H1 (cell line): ENCODE measurements at regions not wholly inside any gene's neighbourhood (a gene's known extent, or its start where the extent isn't known, plus 50 kb on each side); places are given as distances from the start of the nearest gene placed in this dataset.

Source experiments
- CTCF ChIA-PET: fragments of 300-600 bp; sonication (Branson Sonifier 250); formaldehyde crosslinking; loops from one replicate; lab custom pipeline; 2021; ENCODE audit not compliant: partially characterized antibody; lab: Charles Lee
- POLR2A ChIA-PET: fragments of 300-600 bp; sonication (Branson Sonifier 250); formaldehyde crosslinking; loops from one replicate; lab custom pipeline; 2021; ENCODE audit warnings: inconsistent platforms; ENCODE audit not compliant: partially characterized antibody; lab: Charles Lee
- DNase-seq, 2 experiments: peaks; one replicate each; pipeline versions ENCODE4 v3.0.0 to v3.0.0-alpha.2; 2010 to 2022; ENCODE audit warnings: low spot score in 2 of 2, low read depth in 1 of 2, mixed read lengths in 1 of 2
- FAIRE-seq: peaks from 2 replicates; lab custom pipeline; 2011; peaks lifted over from hg19 to GRCh38; lab: Jason Lieb, UNC
- H2AFZ ChIP-seq: 2 replicates; pipeline ENCODE4 v1.8.1; 2012; ENCODE audit warnings: low read length, inconsistent platforms
- H2AK5ac ChIP-seq: 2 replicates; pipeline ENCODE4 v1.6.1; 2013; ENCODE audit warnings: low read depth, low read length
- H2BK120ac ChIP-seq: replicated peaks from 2 replicates; pipeline ENCODE3; 2013; ENCODE audit warnings: low read depth, low read length, inconsistent platforms
- H2BK12ac ChIP-seq: 2 replicates; pipeline ENCODE4 v1.6.1; 2013; ENCODE audit warnings: low read depth, low read length
- H2BK15ac ChIP-seq: 2 replicates; pipeline ENCODE4 v1.6.1; 2013; ENCODE audit warnings: low read length
- H2BK20ac ChIP-seq: 2 replicates; pipeline ENCODE4 v1.6.1; 2013; ENCODE audit warnings: low read length
- H2BK5ac ChIP-seq: 2 replicates; pipeline ENCODE4 v1.6.1; 2013; ENCODE audit warnings: low read depth, low read length
- H3K14ac ChIP-seq: 2 replicates; pipeline ENCODE4 v1.6.1; 2013; ENCODE audit warnings: inconsistent platforms; ENCODE audit not compliant: insufficient read length
- H3K18ac ChIP-seq: 2 replicates; pipeline ENCODE4 v1.6.1; 2013; ENCODE audit warnings: low read length; ENCODE audit errors: extremely low read depth
- H3K23ac ChIP-seq: 2 replicates; pipeline ENCODE4 v1.6.1; 2013; ENCODE audit warnings: inconsistent platforms; ENCODE audit not compliant: insufficient read length
- H3K23me2 ChIP-seq: 2 replicates; pipeline ENCODE4 v1.6.1; 2013; ENCODE audit warnings: low read depth, low read length
- H3K27ac ChIP-seq: 2 replicates; pipeline ENCODE4 v1.6.1; 2011; ENCODE audit warnings: low read depth, low read length, inconsistent platforms
- H3K27me3 ChIP-seq, 4 experiments: replicated peaks in 1 of 4; 1 replicate in 1 of 4; 2 replicates in 3 of 4; pipeline versions ENCODE4 v1.6.1 to v1.8.1; 2011 to 2013; ENCODE audit warnings: low read length in 3 of 4, mild to moderate bottlenecking in 3 of 4, inconsistent platforms in 2 of 4, mixed read lengths in 2 of 4, moderate library complexity in 1 of 4; ENCODE audit not compliant: control insufficient read depth in 3 of 4, insufficient read depth in 3 of 4; ENCODE audit errors: extremely low read depth in 1 of 4
- H3K36me3 ChIP-seq, 4 experiments: 2 replicates each; pipeline versions ENCODE4 v1.6.1 to v1.8.1; 2011 to 2013; ENCODE audit warnings: mild to moderate bottlenecking in 4 of 4, low read length in 3 of 4, moderate library complexity in 2 of 4, control low read depth in 1 of 4, inconsistent platforms in 1 of 4; ENCODE audit not compliant: insufficient read depth in 4 of 4, control insufficient read depth in 2 of 4
- H3K4ac ChIP-seq: replicated peaks from 2 replicates; pipeline ENCODE3; 2013; ENCODE audit warnings: low read length, low read depth, mixed read lengths, inconsistent platforms; ENCODE audit not compliant: insufficient read length
- H3K4me1 ChIP-seq, 4 experiments: replicated peaks in 1 of 4; 1 replicate in 1 of 4; 2 replicates in 3 of 4; pipeline versions ENCODE4 v1.6.1 to v1.8.1; 2011 to 2013; ENCODE audit warnings: low read length in 3 of 4, inconsistent platforms in 2 of 4, mixed read lengths in 1 of 4; ENCODE audit not compliant: insufficient read depth in 4 of 4, control insufficient read depth in 3 of 4
- H3K4me2 ChIP-seq, 2 experiments: 2 replicates each; pipeline versions ENCODE4 v1.6.1 to v1.8.1; 2011 to 2013; ENCODE audit warnings: low read depth in 2 of 2, low read length in 2 of 2, control low read depth in 1 of 2, inconsistent platforms in 1 of 2, mild to moderate bottlenecking in 1 of 2; ENCODE audit not compliant: insufficient read depth in 1 of 2
- H3K4me3 ChIP-seq, 4 experiments: fragments of 200-600, 300-600 bp in 1 of 4; sonication (generic), shearing (Covaris generic), sonication (Bioruptor Twin) in 1 of 4; 2 replicates each; pipeline versions ENCODE4 v1.5.1 to v1.8.1; 2011 to 2016; ENCODE audit warnings: low read length in 4 of 4, low read depth in 3 of 4, control low read depth in 2 of 4, inconsistent platforms in 2 of 4, mild to moderate bottlenecking in 2 of 4, mixed read lengths in 1 of 4, moderate library complexity in 1 of 4; ENCODE audit not compliant: insufficient read depth in 2 of 4; ENCODE audit errors: extremely low read depth in 1 of 4
- H3K56ac ChIP-seq: replicated peaks from 2 replicates; pipeline ENCODE3; 2013; ENCODE audit warnings: low read depth, mild to moderate bottlenecking, mixed read lengths, low read length, inconsistent platforms; ENCODE audit not compliant: insufficient read length
- H3K79me1 ChIP-seq: 2 replicates; pipeline ENCODE4 v1.6.1; 2013; ENCODE audit warnings: low read depth, low read length, control low read depth
- H3K79me2 ChIP-seq, 2 experiments: 2 replicates each; pipeline versions ENCODE4 v1.6.1 to v1.8.1; 2012 to 2013; ENCODE audit warnings: low read length in 2 of 2, mild to moderate bottlenecking in 2 of 2, inconsistent platforms in 1 of 2; ENCODE audit not compliant: insufficient read depth in 2 of 2, control insufficient read depth in 1 of 2
- H3K9ac ChIP-seq, 4 experiments: replicated peaks in 1 of 4; 1 replicate in 1 of 4; 2 replicates in 3 of 4; pipeline versions ENCODE4 v1.6.1 to v1.8.1; 2011 to 2013; ENCODE audit warnings: low read depth in 3 of 4, low read length in 3 of 4, control low read depth in 2 of 4, mild to moderate bottlenecking in 2 of 4, moderate library complexity in 2 of 4, inconsistent platforms in 1 of 4; ENCODE audit errors: extremely low read depth in 1 of 4
- H3K9me3 ChIP-seq, 2 experiments: 2 replicates each; pipeline versions ENCODE4 v1.6.1 to v1.8.1; 2012 to 2013; ENCODE audit warnings: mild to moderate bottlenecking in 2 of 2, moderate library complexity in 2 of 2, control low read depth in 1 of 2, inconsistent platforms in 1 of 2, low read depth in 1 of 2, low read length in 1 of 2, mixed read lengths in 1 of 2; ENCODE audit not compliant: insufficient read depth in 2 of 2
- H4K20me1 ChIP-seq, 2 experiments: replicated peaks in 1 of 2; 2 replicates each; pipeline versions ENCODE3 to v1.8.1; 2011 to 2013; ENCODE audit warnings: inconsistent platforms in 2 of 2, low read length in 2 of 2, mild to moderate bottlenecking in 1 of 2; ENCODE audit not compliant: insufficient read depth in 2 of 2, control insufficient read depth in 1 of 2
- H4K5ac ChIP-seq: 2 replicates; pipeline ENCODE4 v1.6.1; 2013; ENCODE audit warnings: low read length, low read depth, mixed read lengths, inconsistent platforms; ENCODE audit not compliant: insufficient read length
- H4K8ac ChIP-seq: 2 replicates; pipeline ENCODE4 v1.8.0; 2013; ENCODE audit warnings: mild to moderate bottlenecking, moderate library complexity, low read length, inconsistent platforms; ENCODE audit not compliant: insufficient read depth; ENCODE audit errors: extremely low read depth
- H4K91ac ChIP-seq: replicated peaks from 2 replicates; pipeline ENCODE3; 2013; ENCODE audit warnings: low read length, mixed read lengths, inconsistent platforms; ENCODE audit not compliant: insufficient read length
- CBX5 ChIP-seq: fragments of 300-800, 300-1000 bp; sonication (generic); IDR thresholded peaks from 2 replicates; pipeline ENCODE4 v1.7.1; 2016; ENCODE audit warnings: antibody characterized with exemption, low read length, low read depth
- CHD1 ChIP-seq: IDR thresholded peaks from 2 replicates; pipeline ENCODE4 v1.6.1; 2012; ENCODE audit warnings: low read depth, low read length, improper control_type of control experiment
- WGBS, 2 experiments: shearing (Covaris generic) in 1 of 2; methylation state at CpG; one replicate each; pipeline versions ENCODE4 v1.1.6 to v1.1.7; 2013 to 2015; ENCODE audit warnings: low lambda C conversion rate in 2 of 2, mixed read lengths in 2 of 2, inconsistent platforms in 1 of 2, low coverage in 1 of 2, missing lambda C conversion rate in 1 of 2; ENCODE audit not compliant: insufficient replicate concordance in 2 of 2, insufficient coverage in 1 of 2, insufficient read length in 1 of 2; ENCODE audit errors: extremely low coverage in 1 of 2, missing lambda C conversion rate in 1 of 2; 5-methylcytosine and 5-hydroxymethylcytosine counted together

GRCh38 chr7:125338110-125338509, 408.5 kb upstream of the POT1 start:
- ChIA-PET CTCF (no interaction called here), POLR2A (no interaction called here)
- Histone ChIP-seq H3K4ac (no peak overlapping the region), H3K9ac (no peak overlapping the region), H3K18ac (no peak overlapping the region), H3K56ac (no peak overlapping the region), H3K4me2 (no peak overlapping the region), H3K23ac (no peak overlapping the region), H3K4me1 (no peaks in the 10 kb centered on the region), H3K23me2 (no peaks in the 10 kb centered on the region; the same call in 1 of the 2 replicates), H3K27me3 (no peaks in the 10 kb centered on the region), H2BK12ac (no peak overlapping the region), H4K5ac (no peak overlapping the region), H4K8ac (no peak overlapping the region), H2BK5ac (no peak overlapping the region), H2BK20ac (no peak overlapping the region), H3K27ac (no peak overlapping the region), H4K91ac (no peak overlapping the region), H2AFZ (no peak overlapping the region), H3K79me1 (no peaks in the 10 kb centered on the region), H3K14ac (no peak overlapping the region), H4K20me1 (no peaks in the 10 kb centered on the region), H3K4me3 (no peak overlapping the region), H3K9me3 (no peaks in the 10 kb centered on the region), H2BK15ac (no peak overlapping the region), H3K36me3 (no peaks in the 10 kb centered on the region), H2AK5ac (no peak overlapping the region), H2BK120ac (no peak overlapping the region), H3K79me2 (no peaks in the 10 kb centered on the region)
- 94% methylated on average over 4 of the region's 4 CpGs; no CpG with 5 or more reads in 1 of the 2 experiments for WGBS, 2 experiments
- DNase-seq = no peak
- no peak for FAIRE-seq
- TF ChIP-seq CBX5 (no peak), CHD1 (no peak)
